Fibroblast of pulmonary artery (primary cell): ENCODE measurements at regions not wholly inside any gene's neighbourhood (a gene's known extent, or its start where the extent isn't known, plus 50 kb on each side); places are given as distances from the start of the nearest gene placed in this dataset.
"Not testable (repeated sequence)": the region's sequence is repeated elsewhere in the genome, so short reads cannot be mapped to it uniquely, and the experiment has no call there.

Experiments used
- DNase-seq: peaks from one replicate; pipeline ENCODE4 v3.0.0-alpha.2; 2010; ENCODE audit warnings: low read depth
- H3K4me3 ChIP-seq: replicated peaks from 2 replicates; pipeline ENCODE4 v1.5.1; 2011; ENCODE audit warnings: low read depth, mild to moderate bottlenecking, control low read depth, low read length, moderate library complexity
- TF ChIP-seq, protein P1 (sequence below): IDR thresholded peaks from 2 replicates; pipeline ENCODE4 v1.5.1; 2011; ENCODE audit warnings: mild to moderate bottlenecking, control low read depth, low read length, inconsistent platforms; ENCODE audit errors: missing control alignments

DNA sequence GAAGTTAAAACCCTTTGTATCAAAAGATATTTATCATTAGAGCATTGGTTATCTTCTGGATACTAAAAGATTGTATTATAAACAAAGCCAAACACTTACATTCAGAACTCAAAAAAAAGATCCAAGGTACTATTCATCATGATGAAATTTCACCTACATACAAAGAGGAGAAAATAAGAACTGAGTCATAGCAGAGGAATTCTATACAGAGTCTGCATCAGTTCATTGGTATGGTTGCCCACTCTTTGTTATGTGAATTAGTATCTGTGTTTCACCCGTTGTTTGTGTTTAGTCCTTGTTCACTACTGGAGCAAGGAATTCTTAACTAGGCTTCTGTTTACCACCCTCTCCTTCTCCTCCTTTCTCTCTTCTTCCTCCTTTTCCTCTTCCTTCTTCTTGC is 157.9 kb downstream of the LNPK start:
- peak; percentile 53 for DNase-seq
- no peak overlapping the region for H3K4me3 ChIP-seq
- TF ChIP-seq, protein P1, sequence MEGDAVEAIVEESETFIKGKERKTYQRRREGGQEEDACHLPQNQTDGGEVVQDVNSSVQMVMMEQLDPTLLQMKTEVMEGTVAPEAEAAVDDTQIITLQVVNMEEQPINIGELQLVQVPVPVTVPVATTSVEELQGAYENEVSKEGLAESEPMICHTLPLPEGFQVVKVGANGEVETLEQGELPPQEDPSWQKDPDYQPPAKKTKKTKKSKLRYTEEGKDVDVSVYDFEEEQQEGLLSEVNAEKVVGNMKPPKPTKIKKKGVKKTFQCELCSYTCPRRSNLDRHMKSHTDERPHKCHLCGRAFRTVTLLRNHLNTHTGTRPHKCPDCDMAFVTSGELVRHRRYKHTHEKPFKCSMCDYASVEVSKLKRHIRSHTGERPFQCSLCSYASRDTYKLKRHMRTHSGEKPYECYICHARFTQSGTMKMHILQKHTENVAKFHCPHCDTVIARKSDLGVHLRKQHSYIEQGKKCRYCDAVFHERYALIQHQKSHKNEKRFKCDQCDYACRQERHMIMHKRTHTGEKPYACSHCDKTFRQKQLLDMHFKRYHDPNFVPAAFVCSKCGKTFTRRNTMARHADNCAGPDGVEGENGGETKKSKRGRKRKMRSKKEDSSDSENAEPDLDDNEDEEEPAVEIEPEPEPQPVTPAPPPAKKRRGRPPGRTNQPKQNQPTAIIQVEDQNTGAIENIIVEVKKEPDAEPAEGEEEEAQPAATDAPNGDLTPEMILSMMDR: no peak

DNA sequence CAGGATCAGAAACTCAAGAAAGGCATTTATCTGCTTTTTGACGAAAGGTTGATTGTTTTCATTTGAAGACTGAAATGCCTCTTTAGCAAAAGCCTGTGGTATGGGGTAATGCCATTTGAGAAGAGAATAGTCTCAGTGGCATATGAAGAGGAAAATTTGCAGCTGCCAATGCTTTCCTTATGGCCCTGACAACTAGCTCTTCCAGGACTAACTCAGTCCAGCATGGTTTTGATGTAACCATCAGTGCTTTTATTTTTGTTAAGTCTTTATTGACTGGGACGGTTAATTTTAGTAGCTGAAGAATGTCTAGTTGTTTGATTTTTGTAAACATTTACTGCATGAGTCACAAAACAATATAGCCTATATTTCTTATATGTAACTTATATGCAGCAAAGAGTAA is 158.4 kb downstream of the LNPK start:
- TF ChIP-seq, protein P1: no peak
- no peak overlapping the region for H3K4me3 ChIP-seq
- no peak for DNase-seq

DNA sequence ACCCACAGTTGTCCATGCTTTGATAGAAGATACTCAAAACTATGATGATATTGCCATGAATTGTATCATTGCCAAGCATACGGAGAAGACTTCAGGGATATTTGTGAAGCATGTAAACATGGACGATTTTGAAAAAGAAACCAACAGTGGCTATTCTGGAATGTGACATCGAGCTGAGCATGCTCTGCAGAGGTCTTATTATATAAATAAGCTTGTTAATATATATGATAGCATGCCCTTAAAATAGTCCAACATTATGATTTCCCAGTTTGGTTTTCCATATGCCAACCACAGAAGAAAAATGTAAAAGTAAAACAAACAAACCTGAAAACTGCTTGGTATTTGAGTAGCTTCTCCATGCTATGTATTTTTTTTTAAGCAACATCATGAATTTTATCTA is 159.1 kb downstream of the LNPK start:
- TF ChIP-seq, protein P1: no peak
- no peak overlapping the region for H3K4me3 ChIP-seq
- no peak for DNase-seq

DNA sequence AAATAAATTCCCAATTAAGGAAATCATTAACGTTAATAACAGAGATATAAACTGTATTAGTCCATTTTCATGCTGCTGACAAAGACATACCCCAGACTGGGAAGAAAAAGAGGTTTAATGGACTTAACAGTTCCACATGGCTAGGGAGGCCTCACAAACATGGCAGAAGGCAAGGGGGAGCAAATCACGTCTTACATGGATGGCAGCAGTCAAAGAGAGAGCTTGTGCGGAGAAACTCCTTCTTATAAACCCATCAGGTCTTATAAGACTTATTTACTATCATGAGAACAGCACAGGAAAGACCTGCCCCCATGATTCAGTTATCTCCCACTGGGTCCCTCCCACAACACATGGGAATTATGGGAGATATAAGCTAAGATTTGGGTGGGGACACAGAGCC is 161.3 kb downstream of the LNPK start:
- not testable (repeated sequence) for H3K4me3 ChIP-seq, DNase-seq

DNA sequence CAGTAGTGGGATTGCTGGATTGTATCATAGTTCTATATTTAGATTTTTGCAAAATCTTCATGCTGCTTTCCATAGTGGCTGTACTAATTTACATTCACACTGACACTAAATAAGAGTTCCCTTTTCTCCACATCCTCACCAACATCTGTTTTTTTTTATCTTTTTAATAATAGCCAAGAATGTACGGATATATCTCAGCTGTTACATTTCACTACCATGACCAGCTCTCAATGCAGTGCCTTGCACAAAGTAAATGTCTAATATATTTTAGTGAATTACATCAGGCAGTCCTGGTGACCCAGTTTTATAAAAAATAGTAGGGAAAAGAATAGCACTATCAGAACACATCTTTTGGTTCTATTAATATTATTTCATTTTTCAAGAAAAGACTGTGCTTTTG is 161.8 kb downstream of the LNPK start:
- no peak overlapping the region for H3K4me3 ChIP-seq
- TF ChIP-seq, protein P1: no peak
- no peak for DNase-seq

DNA sequence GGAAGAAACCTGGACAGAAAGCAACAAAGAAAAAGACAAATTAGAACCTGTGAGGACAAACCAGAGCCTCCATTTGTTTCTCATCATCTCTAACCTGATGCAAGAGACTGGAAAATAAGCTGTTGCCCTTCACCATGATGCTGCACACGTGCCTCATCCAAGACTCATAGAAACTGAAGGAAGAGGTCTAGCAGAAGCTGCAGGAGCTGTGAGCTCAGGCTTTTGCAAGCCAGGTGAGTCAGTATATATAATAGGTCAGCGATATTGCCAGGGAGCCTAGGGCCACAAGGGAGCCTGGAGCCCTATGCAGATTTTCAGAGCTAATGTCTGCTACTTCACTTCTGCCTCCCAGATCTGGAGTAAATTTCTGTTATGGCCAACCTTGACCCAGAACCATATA is 163.1 kb downstream of the LNPK start:
- DNase-seq: no peak
- TF ChIP-seq, protein P1: no peak
- H3K4me3 ChIP-seq: no peak overlapping the region

DNA sequence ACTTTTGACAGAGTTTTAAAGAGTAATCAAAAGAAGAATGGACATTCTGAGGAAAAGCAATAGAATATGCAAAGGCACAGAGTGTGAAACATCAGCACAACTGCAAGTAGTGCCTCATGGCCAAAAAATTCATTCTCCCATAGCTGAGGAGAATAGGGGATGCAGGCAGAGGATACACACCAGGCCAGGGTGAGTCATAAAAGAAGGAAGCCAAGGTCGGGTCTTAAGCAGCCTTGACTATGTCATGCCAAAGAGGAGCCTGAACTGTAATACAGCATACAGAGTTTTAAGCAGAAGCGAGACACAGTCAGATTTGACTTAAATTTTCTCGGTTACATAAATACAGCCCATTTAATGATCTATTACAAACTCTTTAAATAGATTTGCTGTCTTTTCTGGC is 165.0 kb downstream of the LNPK start:
- peak; percentile 68 for DNase-seq
- TF ChIP-seq, protein P1: no peak
- no peak overlapping the region for H3K4me3 ChIP-seq

DNA sequence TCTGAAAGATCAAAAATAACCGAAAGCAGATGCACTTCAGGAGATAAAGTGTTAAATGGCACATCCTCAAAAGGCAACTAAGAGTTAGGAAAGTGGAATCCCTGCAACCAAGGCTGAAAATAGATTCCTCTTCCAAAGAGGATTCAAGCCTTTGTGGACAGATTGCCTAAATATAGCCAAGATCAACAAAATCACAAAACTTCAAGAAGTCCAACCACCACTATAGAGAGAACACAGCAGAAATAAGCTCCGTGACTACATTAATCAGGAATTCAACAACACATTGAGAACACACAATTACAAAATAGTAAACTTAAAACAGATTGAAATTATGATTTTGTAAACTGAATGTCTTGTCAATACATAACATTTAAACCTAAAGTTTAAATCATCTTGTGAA is 165.7 kb downstream of the LNPK start:
- DNase-seq: no peak
- TF ChIP-seq, protein P1: no peak
- H3K4me3 ChIP-seq: no peak overlapping the region
